ENCODE measurements at regions not wholly inside any gene's neighbourhood (a gene's known extent, or its start where the extent isn't known, plus 50 kb on each side); places are given as distances from the start of the nearest gene placed in this dataset.
A peak's percentile ranks its signal among the peaks of the same experiment; 100 is the strongest.

- H3K36me3 Mint-ChIP-seq (ENCODE audit: low read depth): no peaks in the 10 kb centered on the region
- H3K9me3 Mint-ChIP-seq: peaks cover 26% of the 10 kb centered on the region
- H3K4me3 Mint-ChIP-seq: no peak overlapping the region
- H3K27ac Mint-ChIP-seq: no peak overlapping the region
- peaks cover 11% of the 10 kb centered on the region for H3K4me1 Mint-ChIP-seq
- no peaks in the 10 kb centered on the region for H3K27me3 Mint-ChIP-seq (ENCODE audit: low read depth)
- no peak for TF ChIP-seq CTCF (IDR thresholded peaks at IDR 0.05; ENCODE audit: unreplicated experiment in 3 of 3)
Observed at GRCh38 chr1:67965995-67966665, 84.3 kb downstream of the DIRAS3 start.

- H3K9me3 Mint-ChIP-seq: peaks cover 16% of the 10 kb centered on the region
- no peak overlapping the region for H3K27ac Mint-ChIP-seq
- H3K36me3 Mint-ChIP-seq (ENCODE audit: low read depth): no peaks in the 10 kb centered on the region
- TF ChIP-seq CTCF (IDR thresholded peaks at IDR 0.05; ENCODE audit: unreplicated experiment in 3 of 3): no peak
- no peak overlapping the region for H3K4me3 Mint-ChIP-seq
- H3K4me1 Mint-ChIP-seq: peaks cover 11% of the 10 kb centered on the region
- H3K27me3 Mint-ChIP-seq (ENCODE audit: low read depth): no peaks in the 10 kb centered on the region
Observed at GRCh38 chr1:67963263-67963662, 87.2 kb downstream of the DIRAS3 start.

- Mint-ChIP-seq H3K27ac (no peak overlapping the region), H3K4me1 (peaks cover 33% of the 10 kb centered on the region), H3K4me3 (no peak overlapping the region), H3K27me3 (ENCODE audit: low read depth) (no peaks in the 10 kb centered on the region), H3K9me3 (peaks cover 16% of the 10 kb centered on the region), H3K36me3 (ENCODE audit: low read depth) (no peaks in the 10 kb centered on the region)
- no peak for TF ChIP-seq CTCF (IDR thresholded peaks at IDR 0.05; ENCODE audit: unreplicated experiment in 3 of 3)
Observed at GRCh38 chr1:67960766-67961165, 89.7 kb downstream of the DIRAS3 start.

GRCh38 chr1:67958472-67958871 is 92.0 kb downstream of the DIRAS3 start:
- Mint-ChIP-seq H3K27ac (no peak overlapping the region), H3K9me3 (peaks cover 9% of the 10 kb centered on the region), H3K4me1 (peaks cover 28% of the 10 kb centered on the region), H3K36me3 (ENCODE audit: low read depth) (no peaks in the 10 kb centered on the region), H3K4me3 (no peak overlapping the region), H3K27me3 (ENCODE audit: low read depth) (no peaks in the 10 kb centered on the region)
- TF ChIP-seq CTCF (IDR thresholded peaks at IDR 0.05; ENCODE audit: unreplicated experiment in 3 of 3): no peak

GRCh38 chr1:67957066-67957465 is 93.4 kb downstream of the DIRAS3 start:
- no peak for TF ChIP-seq CTCF (IDR thresholded peaks at IDR 0.05; ENCODE audit: unreplicated experiment in 3 of 3)
- Mint-ChIP-seq H3K36me3 (ENCODE audit: low read depth) (no peaks in the 10 kb centered on the region), H3K9me3 (peaks cover 2% of the 10 kb centered on the region), H3K4me1 (peaks cover 34% of the 10 kb centered on the region), H3K27me3 (ENCODE audit: low read depth) (no peaks in the 10 kb centered on the region), H3K4me3 (no peak overlapping the region), H3K27ac (peak overlapping the region; percentile 32 to 74 (median 56))

- H3K9me3 Mint-ChIP-seq: no peaks in the 10 kb centered on the region
- H3K4me3 Mint-ChIP-seq: no peak overlapping the region
- TF ChIP-seq CTCF (IDR thresholded peaks at IDR 0.05; ENCODE audit: unreplicated experiment in 3 of 3): no peak
- peak overlapping the region; percentile 32 to 74 (median 56) for H3K27ac Mint-ChIP-seq
- no peaks in the 10 kb centered on the region for H3K27me3 Mint-ChIP-seq (ENCODE audit: low read depth)
- H3K4me1 Mint-ChIP-seq: peaks cover 34% of the 10 kb centered on the region
- H3K36me3 Mint-ChIP-seq (ENCODE audit: low read depth): no peaks in the 10 kb centered on the region
Observed at GRCh38 chr1:67956116-67956515, 94.3 kb downstream of the DIRAS3 start.
